ENCODE measurements at regions not wholly inside any gene's neighbourhood (a gene's known extent, or its start where the extent isn't known, plus 50 kb on each side); places are given as distances from the start of the nearest gene placed in this dataset.

- Histone ChIP-seq H3K36me3 (no peaks in the 10 kb centered on the region), H3K27ac (no peak overlapping the region), H3K9me3 (no peaks in the 10 kb centered on the region), H3K4me1 (no peaks in the 10 kb centered on the region), H3K4me3 (no peak overlapping the region), H3K27me3 (no peaks in the 10 kb centered on the region)
- no peak for TF ChIP-seq EP300 (IDR thresholded peaks at IDR 0.05)
- no peak for TF ChIP-seq CTCF (IDR thresholded peaks at IDR 0.05)
- no peak for TF ChIP-seq POLR2A (IDR thresholded peaks at IDR 0.05)
- WGBS, 2 donors = 82 to 85% methylated on average over 12 of the region's 12 CpGs
- DNase-seq (ENCODE audit: low spot score in 2 of 2) = no peak
These were observed 182.5 kb upstream of the HS6ST1 start for GRCh38 chr2:128501006-128501690.

- no peak for TF ChIP-seq CTCF (IDR thresholded peaks at IDR 0.05)
- TF ChIP-seq POLR2A (IDR thresholded peaks at IDR 0.05) = no peak
- no peak for TF ChIP-seq EP300 (IDR thresholded peaks at IDR 0.05)
These were observed 183.0 kb upstream of the HS6ST1 start for GRCh38 chr2:128501700-128502099.

GRCh38 chr2:128502200-128502599, 183.5 kb upstream of the HS6ST1 start:
- DNase-seq (ENCODE audit: low spot score in 2 of 2) = no peak
- 89 to 92% methylated on average over 8 of the region's 8 CpGs for WGBS, 2 donors
- no peaks in the 10 kb centered on the region for H3K9me3 ChIP-seq
- no peak overlapping the region for H3K27ac ChIP-seq
- H3K27me3 ChIP-seq = no peaks in the 10 kb centered on the region
- no peaks in the 10 kb centered on the region for H3K4me1 ChIP-seq
- H3K36me3 ChIP-seq = no peaks in the 10 kb centered on the region
- TF ChIP-seq EP300 (IDR thresholded peaks at IDR 0.05) = no peak
- no peak for TF ChIP-seq CTCF (IDR thresholded peaks at IDR 0.05)
- no peak for TF ChIP-seq POLR2A (IDR thresholded peaks at IDR 0.05)
- no peak overlapping the region for H3K4me3 ChIP-seq

More at GRCh38 chr2:128501700-128502099, 183.0 kb upstream of the HS6ST1 start:
- no peaks in the 10 kb centered on the region for H3K4me1 ChIP-seq
- H3K36me3 ChIP-seq = no peaks in the 10 kb centered on the region
- no peak overlapping the region for H3K4me3 ChIP-seq
- no peak for DNase-seq (ENCODE audit: low spot score in 2 of 2)
- no peaks in the 10 kb centered on the region for H3K27me3 ChIP-seq
- H3K27ac ChIP-seq = no peak overlapping the region
- H3K9me3 ChIP-seq = no peaks in the 10 kb centered on the region
- WGBS, 2 donors = 85 to 91% methylated on average over 4 of the region's 4 CpGs

GRCh38 chr2:128502638-128503246, 184.1 kb upstream of the HS6ST1 start:
- 86 to 93% methylated on average over 7 to 12 of the region's 12 CpGs for WGBS, 2 donors
- no peak for TF ChIP-seq POLR2A (IDR thresholded peaks at IDR 0.05)
- no peaks in the 10 kb centered on the region for H3K4me1 ChIP-seq
- no peaks in the 10 kb centered on the region for H3K36me3 ChIP-seq
- H3K4me3 ChIP-seq = no peak overlapping the region
- DNase-seq (ENCODE audit: low spot score in 2 of 2) = no peak
- no peaks in the 10 kb centered on the region for H3K27me3 ChIP-seq
- no peaks in the 10 kb centered on the region for H3K9me3 ChIP-seq
- H3K27ac ChIP-seq = no peak overlapping the region

GRCh38 chr2:128503399-128504245, 185.0 kb upstream of the HS6ST1 start:
- TF ChIP-seq CTCF (IDR thresholded peaks at IDR 0.05) (no peak), EP300 (IDR thresholded peaks at IDR 0.05) (no peak), POLR2A (IDR thresholded peaks at IDR 0.05) (no peak)

More at GRCh38 chr2:128503399-128504245, 185.0 kb upstream of the HS6ST1 start:
- 74 to 78% methylated on average over 16 to 19 of the region's 19 CpGs for WGBS, 2 donors
- no peaks in the 10 kb centered on the region for H3K4me1 ChIP-seq
- no peak overlapping the region for H3K4me3 ChIP-seq
- no peaks in the 10 kb centered on the region for H3K36me3 ChIP-seq
- H3K27me3 ChIP-seq = no peaks in the 10 kb centered on the region
- no peak overlapping the region for H3K27ac ChIP-seq
- peaks cover 0 to 2% (median 0%) of the 10 kb centered on the region in 4 donors for H3K9me3 ChIP-seq
- DNase-seq (ENCODE audit: low spot score in 2 of 2) = no peak
